Uterus (tissue), 3 donors: ENCODE measurements at regions not wholly inside any gene's neighbourhood (a gene's known extent, or its start where the extent isn't known, plus 50 kb on each side); places are given as distances from the start of the nearest gene placed in this dataset.

Source experiments
- DNase-seq, 2 donors: peaks; one replicate each; pipeline ENCODE4 v3.0.0-alpha.2; 2019 to 2020
- H3K27ac ChIP-seq, 2 donors: fragments of 200-600 bp; sonication (generic); 1 replicate in 1 of 2; 2 replicates in 1 of 2; pipeline ENCODE4 v1.5.1; 2016 to 2018
- H3K27me3 ChIP-seq, 2 donors: fragments of 200-600 bp; sonication (generic); one replicate each; pipeline ENCODE4 v1.5.1; 2018 to 2019; ENCODE audit warnings: control low read depth in 1 of 2
- H3K36me3 ChIP-seq, 2 donors: fragments of 200-600 bp; sonication (generic); one replicate each; pipeline ENCODE4 v1.5.1; 2019; ENCODE audit warnings: control low read depth in 1 of 2
- H3K4me1 ChIP-seq, 2 donors: fragments of 200-600 bp; sonication (generic); one replicate each; pipeline ENCODE4 v1.5.1; 2018 to 2019; ENCODE audit warnings: control low read depth in 1 of 2
- H3K4me3 ChIP-seq, 2 donors: fragments of 200-600 bp; sonication (generic); 1 replicate in 1 of 2; 2 replicates in 1 of 2; pipeline ENCODE4 v1.5.1; 2018 to 2019; ENCODE audit warnings: mild to moderate bottlenecking in 1 of 2
- H3K9me3 ChIP-seq, 2 donors: fragments of 200-600 bp; sonication (generic); one replicate each; pipeline ENCODE4 v1.5.1; 2019; ENCODE audit warnings: control low read depth in 1 of 2
- CTCF ChIP-seq, 4 experiments: fragments of 200-600 bp in 2 of 4; fragments of 450-650 bp in 2 of 4; sonication (generic) in 2 of 4; IDR thresholded peaks; one replicate each; pipeline ENCODE4 v1.5.1; 2016 to 2019; ENCODE audit warnings: antibody characterized with exemption in 4 of 4, mild to moderate bottlenecking in 2 of 4, moderate library complexity in 1 of 4
- POLR2A ChIP-seq, 2 donors: fragments of 450-650 bp; IDR thresholded peaks; one replicate each; pipeline ENCODE4 v1.6.1; 2016; ENCODE audit warnings: antibody characterized with exemption in 2 of 2, mild to moderate bottlenecking in 1 of 2, moderate library complexity in 1 of 2
- intact Hi-C: fragments of 100-400 bp; cut with DNase I; formaldehyde crosslinking; loops from one replicate; pipeline ENCODE4 v1.15.1; 2023; ENCODE audit warnings: low total_unique reads
- donor health status: DM: yes; HTN: yes; CAD: no.

- H3K4me1 ChIP-seq = no peaks in the 10 kb centered on the region
- DNase-seq = no peak
- H3K9me3 ChIP-seq = peaks cover 0 to 12% of the 10 kb centered on the region in 2 donors
- TF ChIP-seq POLR2A (IDR thresholded peaks at IDR 0.05) (no peak), CTCF (IDR thresholded peaks at IDR 0.05) (no peak)
- no peaks in the 10 kb centered on the region for H3K27me3 ChIP-seq
- intact Hi-C loops = no loop called here
- no peaks in the 10 kb centered on the region for H3K36me3 ChIP-seq
- no peak overlapping the region for H3K4me3 ChIP-seq
- no peak overlapping the region for H3K27ac ChIP-seq
Measured at GRCh38 chr6:18823782-18824386, 436.7 kb downstream of the RNF144B start.

GRCh38 chr6:18829272-18829870 is 442.2 kb downstream of the RNF144B start:
- no peak for TF ChIP-seq POLR2A (IDR thresholded peaks at IDR 0.05)
- TF ChIP-seq CTCF (IDR thresholded peaks at IDR 0.05) = no peak
- no peaks in the 10 kb centered on the region for H3K4me1 ChIP-seq
- no peaks in the 10 kb centered on the region for H3K36me3 ChIP-seq
- DNase-seq = no peak
- no peak overlapping the region for H3K4me3 ChIP-seq
- H3K27ac ChIP-seq = no peak overlapping the region
- intact Hi-C loops = no loop called here
- H3K9me3 ChIP-seq = peaks cover 0 to 1% of the 10 kb centered on the region in 2 donors
- H3K27me3 ChIP-seq = no peaks in the 10 kb centered on the region

GRCh38 chr6:18835976-18836375 is 448.8 kb downstream of the RNF144B start:
- no peak for TF ChIP-seq POLR2A (IDR thresholded peaks at IDR 0.05)
- TF ChIP-seq CTCF (IDR thresholded peaks at IDR 0.05) = no peak
- DNase-seq = no peak
- no peaks in the 10 kb centered on the region for H3K27me3 ChIP-seq
- no peak overlapping the region for H3K4me3 ChIP-seq
- no peaks in the 10 kb centered on the region for H3K9me3 ChIP-seq
- no peaks in the 10 kb centered on the region for H3K4me1 ChIP-seq
- intact Hi-C loops = no loop called here
- no peaks in the 10 kb centered on the region for H3K36me3 ChIP-seq
- no peak overlapping the region for H3K27ac ChIP-seq

- no peaks in the 10 kb centered on the region for H3K4me1 ChIP-seq
- TF ChIP-seq CTCF (IDR thresholded peaks at IDR 0.05) = no peak
- TF ChIP-seq POLR2A (IDR thresholded peaks at IDR 0.05) = no peak
- no peaks in the 10 kb centered on the region for H3K9me3 ChIP-seq
- no peak overlapping the region for H3K27ac ChIP-seq
- no peaks in the 10 kb centered on the region for H3K27me3 ChIP-seq
- H3K4me3 ChIP-seq = no peak overlapping the region
- no peak for DNase-seq
- H3K36me3 ChIP-seq = no peaks in the 10 kb centered on the region
- intact Hi-C loops = no loop called here
Measured at GRCh38 chr6:18837013-18837412, 449.9 kb downstream of the RNF144B start.

- no peak overlapping the region for H3K4me3 ChIP-seq
- intact Hi-C loops = no loop called here
- DNase-seq = no peak
- no peaks in the 10 kb centered on the region for H3K9me3 ChIP-seq
- H3K4me1 ChIP-seq = no peaks in the 10 kb centered on the region
- no peaks in the 10 kb centered on the region for H3K36me3 ChIP-seq
- no peak overlapping the region for H3K27ac ChIP-seq
- no peaks in the 10 kb centered on the region for H3K27me3 ChIP-seq
- TF ChIP-seq POLR2A (IDR thresholded peaks at IDR 0.05) (no peak), CTCF (IDR thresholded peaks at IDR 0.05) (no peak)
Measured at GRCh38 chr6:18842534-18842933, 455.4 kb downstream of the RNF144B start.
